OCI-LY7 (cell line): ENCODE measurements at regions not wholly inside any gene's neighbourhood (a gene's known extent, or its start where the extent isn't known, plus 50 kb on each side); places are given as distances from the start of the nearest gene placed in this dataset.
"Not testable (repeated sequence)": the region's sequence is repeated elsewhere in the genome, so short reads cannot be mapped to it uniquely, and the experiment has no call there.

Experiments
- BruUV-seq: library from RNA; stranded (reverse); fragments of 400-500 nt; replicated peaks from 2 replicates; lab custom pipeline; 2021; lab: Mats Ljungman, UMichigan
- CTCF ChIA-PET: fragments of 300-600 bp; sonication (Branson Sonifier 250); formaldehyde crosslinking; loops from one replicate; lab custom pipeline; 2022; ENCODE audit warnings: antibody characterized with exemption; ENCODE audit not compliant: unreplicated experiment; lab: Charles Lee
- POLR2A ChIA-PET: fragments of 300-600 bp; sonication (Branson Sonifier 250); formaldehyde crosslinking; loops from one replicate; lab custom pipeline; 2022; ENCODE audit warnings: antibody characterized with exemption; lab: Charles Lee
- DNase-seq: peaks from one replicate; pipeline ENCODE4 v3.0.0-alpha.2; 2015; ENCODE audit warnings: low spot score
- H2AFZ ChIP-seq: fragments of 200-600 bp; sonication (generic), shearing (Covaris generic); 2 replicates; pipeline ENCODE4 v1.6.1; 2014; ENCODE audit warnings: mild to moderate bottlenecking, antibody characterized with exemption, low read length, moderate library complexity
- H3K27ac ChIP-seq: fragments of 200-600 bp; sonication (generic); 2 replicates; pipeline ENCODE4 v1.5.1; 2014; ENCODE audit warnings: mixed run types, low read depth, mild to moderate bottlenecking, moderate library complexity, low read length, inconsistent platforms; ENCODE audit not compliant: poor library complexity, severe bottlenecking
- H3K36me3 ChIP-seq: fragments of 200-600 bp; sonication (generic); 2 replicates; pipeline ENCODE4 v1.6.1; 2014; ENCODE audit warnings: mild to moderate bottlenecking, antibody characterized with exemption, low read length, moderate library complexity, mixed read lengths; ENCODE audit not compliant: insufficient read depth
- H3K4me1 ChIP-seq: fragments of 200-600 bp; sonication (generic); 2 replicates; pipeline ENCODE4 v1.5.1; 2014; ENCODE audit warnings: mild to moderate bottlenecking, low read length; ENCODE audit not compliant: insufficient read depth, poor library complexity, severe bottlenecking
- H3K4me2 ChIP-seq: fragments of 200-600 bp; sonication (generic); 2 replicates; pipeline ENCODE4 v1.6.1; 2014; ENCODE audit warnings: mild to moderate bottlenecking, low read length
- H3K4me3 ChIP-seq: fragments of 200-600 bp; sonication (generic); 2 replicates; pipeline ENCODE4 v1.5.1; 2014; ENCODE audit warnings: mild to moderate bottlenecking, low read depth, low read length; ENCODE audit not compliant: poor library complexity, severe bottlenecking
- H3K79me2 ChIP-seq: fragments of 200-600 bp; sonication (generic); 2 replicates; pipeline ENCODE4 v1.6.1; 2016; ENCODE audit warnings: low read depth, mild to moderate bottlenecking, low read length, moderate library complexity, mixed read lengths; ENCODE audit not compliant: insufficient read depth
- H3K9me2 ChIP-seq: fragments of 200-600 bp; sonication (generic); 2 replicates; pipeline ENCODE4 v1.6.1; 2016; ENCODE audit warnings: mild to moderate bottlenecking, low read length, mixed read lengths; ENCODE audit not compliant: insufficient read depth
- H3K9me3 ChIP-seq: fragments of 200-600 bp; sonication (generic); 2 replicates; pipeline ENCODE4 v1.6.1; 2014; ENCODE audit warnings: mild to moderate bottlenecking, mixed run types, low read length, mixed read lengths
- H4K20me1 ChIP-seq: fragments of 200-600 bp; sonication (generic); 2 replicates; pipeline ENCODE4 v1.6.1; 2014; ENCODE audit warnings: mild to moderate bottlenecking, antibody characterized with exemption, low read length, moderate library complexity, mixed read lengths; ENCODE audit not compliant: insufficient read depth
- CTCF ChIP-seq: fragments of 200-600 bp; sonication (generic); conservative IDR thresholded peaks from 2 replicates; pipeline ENCODE4 v1.5.1; 2014; ENCODE audit warnings: mild to moderate bottlenecking, antibody characterized with exemption, low read length, moderate library complexity, mixed read lengths
- EZH2phosphoT487 ChIP-seq: fragments of 200-600 bp; sonication (generic); IDR thresholded peaks from 2 replicates; pipeline ENCODE4 v1.6.1; 2018; ENCODE audit warnings: low read depth, borderline replicate concordance, mild to moderate bottlenecking, mixed run types, antibody characterized with exemption, low read length, moderate library complexity, mixed read lengths
- intact Hi-C: fragments of 100-400 bp; cut with micrococcal nuclease; formaldehyde crosslinking; loops from one replicate; pipeline ENCODE4 v1.10.0; 2022; ENCODE audit not compliant: unreplicated experiment

GRCh38 chr15:53126144-53126543 is 336.0 kb upstream of the ONECUT1 start:
- DNase-seq = no peak
- TF ChIP-seq EZH2phosphoT487 (no peak), CTCF (no peak)
- BruUV-seq = no TSS peak
- no peak overlapping the region for H2AFZ ChIP-seq
- ChIA-PET CTCF (no interaction called here), POLR2A (no interaction called here)
- H3K79me2 ChIP-seq = no peaks in the 10 kb centered on the region
- no peak overlapping the region for H3K4me2 ChIP-seq
- no peaks in the 10 kb centered on the region for H3K36me3 ChIP-seq
- no peaks in the 10 kb centered on the region for H3K4me1 ChIP-seq
- H4K20me1 ChIP-seq = no peaks in the 10 kb centered on the region
- H3K4me3 ChIP-seq = no peak overlapping the region
- no peaks in the 10 kb centered on the region for H3K9me3 ChIP-seq
- no peak overlapping the region for H3K27ac ChIP-seq
- intact Hi-C loops = no loop called here
- no peaks in the 10 kb centered on the region for H3K9me2 ChIP-seq

GRCh38 chr15:53122818-53123217 is 332.7 kb upstream of the ONECUT1 start:
- Histone ChIP-seq H3K27ac (no peak overlapping the region), H2AFZ (no peak overlapping the region), H3K9me3 (no peaks in the 10 kb centered on the region), H3K4me2 (no peak overlapping the region), H3K4me1 (no peaks in the 10 kb centered on the region), H4K20me1 (no peaks in the 10 kb centered on the region), H3K4me3 (no peak overlapping the region), H3K9me2 (no peaks in the 10 kb centered on the region), H3K79me2 (no peaks in the 10 kb centered on the region), H3K36me3 (no peaks in the 10 kb centered on the region)
- BruUV-seq = no TSS peak
- TF ChIP-seq CTCF = no peak
- ChIA-PET CTCF (no interaction called here), POLR2A (interaction anchor here (0.7 kb wide), 1 partner anchor 673 kb away, joined by 3 read pairs; no protein-coding TSS in a partner anchor)
- DNase-seq = no peak
- intact Hi-C loops = no loop called here

- intact Hi-C loops, H3K4me1 ChIP-seq, H3K36me3 ChIP-seq, H3K27ac ChIP-seq, POLR2A ChIA-PET, H3K4me2 ChIP-seq, H3K9me3 ChIP-seq, H4K20me1 ChIP-seq, CTCF ChIA-PET, DNase-seq, BruUV-seq, H3K79me2 ChIP-seq, H2AFZ ChIP-seq, H3K9me2 ChIP-seq, H3K4me3 ChIP-seq: not testable (repeated sequence)
Measured at GRCh38 chr15:53116915-53117314, 326.8 kb upstream of the ONECUT1 start.
